Kidney (tissue), 13 donors: ENCODE measurements at regions not wholly inside any gene's neighbourhood (a gene's known extent, or its start where the extent isn't known, plus 50 kb on each side); places are given as distances from the start of the nearest gene placed in this dataset.
"Not testable (repeated sequence)": the region's sequence is repeated elsewhere in the genome, so short reads cannot be mapped to it uniquely, and the experiment has no call there.

Experiments
- DNase-seq, 5 donors: peaks; one replicate each; pipeline ENCODE4 v3.0.0-alpha.2; 2013 to 2020
- FAIRE-seq: peaks from 2 replicates; lab custom pipeline; 2012; peaks lifted over from hg19 to GRCh38; lab: Jason Lieb, UNC
- H3K27ac ChIP-seq, 2 donors: one replicate each; pipeline ENCODE4 v1.7.0; 2013; ENCODE audit warnings: low read depth in 2 of 2, low read length in 2 of 2, inconsistent platforms in 1 of 2
- H3K27me3 ChIP-seq: one replicate; pipeline ENCODE4 v1.7.1; 2013; ENCODE audit warnings: low read length, inconsistent platforms; ENCODE audit not compliant: control insufficient read depth, insufficient read depth
- H3K36me3 ChIP-seq, 3 donors: one replicate each; pipeline versions ENCODE4 v1.7.0 to v1.7.1; 2013; ENCODE audit warnings: low read length in 3 of 3, control low read depth in 1 of 3, inconsistent platforms in 1 of 3; ENCODE audit not compliant: insufficient read depth in 3 of 3, control insufficient read depth in 2 of 3
- H3K4me1 ChIP-seq, 3 donors: one replicate each; pipeline versions ENCODE4 v1.7.0 to v1.7.1; 2013; ENCODE audit warnings: low read length in 3 of 3, inconsistent platforms in 1 of 3, low read depth in 1 of 3; ENCODE audit not compliant: control insufficient read depth in 2 of 3, insufficient read depth in 2 of 3
- H3K4me3 ChIP-seq, 3 donors: one replicate each; pipeline versions ENCODE4 v1.7.0 to v1.8.1; 2013; ENCODE audit warnings: low read length in 3 of 3, control low read depth in 1 of 3, inconsistent platforms in 1 of 3
- H3K9ac ChIP-seq, 3 donors: one replicate each; pipeline versions ENCODE4 v1.7.0 to v1.7.1; 2013; ENCODE audit warnings: low read length in 3 of 3, control low read depth in 1 of 3, inconsistent platforms in 1 of 3
- H3K9me3 ChIP-seq, 3 donors: one replicate each; pipeline versions ENCODE4 v1.7.0 to v1.7.1; 2013; ENCODE audit warnings: low read length in 3 of 3, control low read depth in 1 of 3, inconsistent platforms in 1 of 3; ENCODE audit not compliant: control insufficient read depth in 2 of 3, insufficient read depth in 1 of 3
- CTCF ChIP-seq: IDR thresholded peaks from 3 replicates; pipeline ENCODE4 v1.5.1; 2012; ENCODE audit warnings: mild to moderate bottlenecking, moderate library complexity, borderline replicate concordance; ENCODE audit not compliant: insufficient read depth; ENCODE audit errors: extremely low read depth
- intact Hi-C: fragments of 100-400 bp; cut with DNase I; formaldehyde crosslinking; loops from one replicate; pipeline ENCODE4 v1.11.1; 2022
- donor health status: control.
- donor health status: control.
- donor health status: control.
- donor health status: control.
- donor health status: control.
- donor health status: DM: yes; HTN: yes; CAD: no.
- donor health status: Normal renal cell carcinoma (clear cell type).

- H3K36me3 ChIP-seq: no peaks in the 10 kb centered on the region
- H3K4me3 ChIP-seq: no peak overlapping the region
- no peak overlapping the region for H3K9ac ChIP-seq
- H3K27ac ChIP-seq: no peak overlapping the region
- peaks cover 0 to 2% (median 0%) of the 10 kb centered on the region in 3 donors for H3K9me3 ChIP-seq
- intact Hi-C loops: no loop called here
- TF ChIP-seq CTCF: no peak
- no peaks in the 10 kb centered on the region for H3K4me1 ChIP-seq
- DNase-seq (no peak), FAIRE-seq (no peak)
- peaks cover 59% of the 10 kb centered on the region for H3K27me3 ChIP-seq
Measured at GRCh38 chr6:27550692-27551091, 77.8 kb upstream of the ZNF184 start.

- H3K4me1 ChIP-seq, H3K4me3 ChIP-seq, FAIRE-seq, H3K27ac ChIP-seq, intact Hi-C loops, H3K9ac ChIP-seq, H3K9me3 ChIP-seq, H3K36me3 ChIP-seq, DNase-seq: not testable (repeated sequence)
- peaks cover 67% of the 10 kb centered on the region for H3K27me3 ChIP-seq
Measured at GRCh38 chr6:27549241-27549598, 76.3 kb upstream of the ZNF184 start.

- no peak overlapping the region for H3K9ac ChIP-seq
- H3K27ac ChIP-seq: no peak overlapping the region
- intact Hi-C loops: no loop called here
- no peaks in the 10 kb centered on the region for H3K9me3 ChIP-seq
- DNase-seq: no peak
- H3K36me3 ChIP-seq: no peaks in the 10 kb centered on the region
- H3K4me3 ChIP-seq: no peak overlapping the region
- peaks cover 62% of the 10 kb centered on the region for H3K27me3 ChIP-seq
- no peak for TF ChIP-seq CTCF
- FAIRE-seq: no peak
- H3K4me1 ChIP-seq: no peaks in the 10 kb centered on the region
Measured at GRCh38 chr6:27547157-27548075, 74.5 kb upstream of the ZNF184 start.

GRCh38 chr6:27546522-27546921, 73.6 kb upstream of the ZNF184 start:
- no peak for DNase-seq
- intact Hi-C loops: no loop called here
- no peak overlapping the region for H3K27ac ChIP-seq
- no peak overlapping the region for H3K4me3 ChIP-seq
- no peak for TF ChIP-seq CTCF
- H3K9ac ChIP-seq: no peak overlapping the region
- no peak for FAIRE-seq
- peaks cover 0 to 3% (median 0%) of the 10 kb centered on the region in 3 donors for H3K9me3 ChIP-seq
- no peaks in the 10 kb centered on the region for H3K36me3 ChIP-seq
- no peaks in the 10 kb centered on the region for H3K4me1 ChIP-seq
- peaks cover 59% of the 10 kb centered on the region for H3K27me3 ChIP-seq
